HG02840 (cell line): ENCODE measurements at regions not wholly inside any gene's neighbourhood (a gene's known extent, or its start where the extent isn't known, plus 50 kb on each side); places are given as distances from the start of the nearest gene placed in this dataset.

Experiments
- ATAC-seq: cut with Tn5 transposase; IDR thresholded peaks from one replicate; pipeline ENCODE4 v1.9.1; 2021; ENCODE audit warnings: mild to moderate bottlenecking, moderate library complexity, moderate number of reproducible peaks; ENCODE audit not compliant: unreplicated experiment, low FRiP score

DNA sequence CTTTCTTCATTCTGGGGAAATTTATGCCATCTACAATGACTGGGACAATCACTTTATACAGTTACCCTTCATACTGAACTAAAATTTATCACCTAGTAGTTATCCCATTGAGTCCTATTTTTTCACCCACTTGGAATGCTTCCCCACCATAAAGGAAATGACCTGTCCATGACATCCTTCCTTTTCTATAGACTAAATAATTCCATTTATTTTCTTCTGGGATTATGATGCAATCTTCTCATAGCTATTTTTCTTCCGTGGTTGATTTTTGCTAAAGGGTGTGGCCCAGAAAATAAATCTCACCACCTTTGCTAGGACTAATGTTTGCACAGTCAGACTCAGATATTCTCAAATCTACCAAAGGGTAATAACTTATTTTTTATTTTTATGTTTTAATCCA is 186.1 kb upstream of the NRXN1 start:
- ATAC-seq = no peak

DNA sequence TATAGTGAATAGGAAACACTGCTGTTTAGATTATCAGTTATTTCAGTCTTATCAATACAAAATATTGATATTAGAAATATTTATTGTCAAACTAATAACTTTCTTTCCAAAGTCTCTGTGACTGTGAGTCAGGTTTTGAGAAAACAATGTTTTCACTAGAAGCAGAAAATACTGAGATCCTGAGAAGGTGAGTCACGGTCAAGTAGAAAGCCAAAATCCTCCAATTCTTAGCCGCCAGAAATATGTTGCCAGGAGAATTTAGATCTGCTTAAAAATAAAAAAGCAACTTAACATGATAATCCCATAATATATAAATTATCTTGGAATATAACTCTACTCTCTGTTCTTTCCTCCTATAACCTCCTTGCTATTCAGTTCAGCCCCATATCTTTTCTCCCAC is 181.9 kb upstream of the NRXN1 start:
- ATAC-seq = no peak

DNA sequence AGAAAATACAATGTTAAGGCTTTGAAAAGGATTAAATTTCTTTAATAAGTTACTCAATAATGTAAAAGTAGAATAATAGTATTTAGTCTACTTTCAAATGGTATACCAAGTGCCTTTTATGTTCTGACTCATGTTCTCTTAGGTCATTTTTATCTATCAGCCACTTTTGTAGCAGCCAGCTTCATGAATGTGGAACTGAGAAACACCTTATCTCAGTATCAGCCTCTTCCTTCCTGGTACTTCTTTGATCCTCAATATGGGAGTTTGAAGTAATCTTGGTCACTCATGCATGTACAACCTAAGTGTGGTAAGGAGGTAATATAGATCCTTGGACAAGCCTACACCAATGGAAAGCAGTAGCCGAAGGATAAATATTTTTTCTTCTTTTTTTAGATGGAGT is 180.4 kb upstream of the NRXN1 start:
- no peak for ATAC-seq

DNA sequence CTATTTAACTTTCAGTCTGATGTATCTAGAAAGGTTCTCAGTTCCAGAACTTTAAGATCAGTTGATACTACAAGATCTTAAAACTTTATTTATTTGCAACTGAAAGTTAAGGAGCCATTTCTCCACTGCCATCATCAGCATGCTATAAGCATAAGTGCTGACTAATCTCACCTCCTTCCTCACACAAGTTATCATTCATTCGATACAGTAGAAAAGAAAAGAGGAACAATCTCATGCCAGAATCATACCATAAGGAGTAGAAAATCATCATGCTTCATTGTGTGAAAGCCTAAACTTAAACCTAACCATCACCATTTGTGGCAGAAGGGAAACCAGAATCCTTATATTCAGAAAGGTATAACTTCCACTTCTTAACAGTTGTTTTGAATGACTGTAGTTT is 176.6 kb upstream of the NRXN1 start:
- ATAC-seq = no peak

DNA sequence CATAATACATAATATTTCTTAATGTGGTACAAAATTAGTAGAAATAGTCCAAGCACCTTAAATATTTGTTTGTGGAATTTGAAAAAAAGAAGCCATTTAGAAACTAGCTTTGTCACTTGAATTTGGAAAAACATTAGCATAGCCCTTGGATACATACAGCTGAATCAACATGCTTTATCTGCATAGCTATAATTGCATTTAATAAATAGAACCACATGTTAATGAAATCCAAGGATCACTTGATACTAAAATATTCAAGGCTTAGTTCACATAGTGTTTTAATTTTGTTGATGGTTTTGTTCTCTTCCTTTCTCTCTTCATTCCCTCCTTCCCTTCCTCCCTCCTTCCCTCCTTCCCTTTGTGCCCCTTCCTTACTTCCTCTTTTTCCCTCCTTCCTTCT is 169.4 kb upstream of the NRXN1 start:
- no peak for ATAC-seq

DNA sequence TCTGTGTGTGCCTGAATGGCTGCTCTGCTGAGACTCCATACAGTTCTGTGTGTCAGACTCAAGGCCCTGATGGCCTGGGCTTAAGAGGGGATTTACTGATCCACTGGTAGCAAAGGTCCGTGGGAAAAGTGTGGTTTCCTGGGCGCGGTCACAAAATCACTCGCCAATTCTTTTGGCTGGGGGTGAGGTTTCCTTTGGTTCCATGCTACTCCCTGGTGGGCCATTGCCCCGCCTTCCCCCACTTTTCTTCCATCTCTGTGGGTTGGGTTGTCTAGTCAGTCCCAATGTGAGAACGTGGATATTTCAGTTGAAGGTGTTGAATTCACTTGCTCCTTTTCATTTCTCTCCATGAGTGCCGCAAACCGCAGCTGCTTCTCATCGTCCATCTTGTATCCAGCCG is 162.7 kb upstream of the NRXN1 start:
- ATAC-seq = no peak

DNA sequence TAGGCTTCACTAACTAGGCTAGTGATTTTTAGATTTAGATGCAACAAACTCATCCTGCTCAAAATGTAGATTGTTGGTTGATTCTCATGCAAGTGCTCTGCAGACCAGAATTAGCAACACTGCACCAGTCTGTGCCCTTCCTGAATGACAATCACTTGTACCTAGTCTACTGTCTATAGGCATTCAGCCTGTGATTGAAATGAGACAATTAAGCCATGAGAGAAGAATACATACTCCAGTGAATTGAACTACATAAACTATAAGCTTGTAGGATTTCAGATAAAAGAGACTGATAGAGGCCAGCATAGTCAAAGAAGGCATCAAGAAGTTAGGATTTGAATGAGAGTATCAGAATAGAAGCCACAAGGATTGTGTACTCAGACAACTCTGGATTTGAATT is 138.3 kb upstream of the NRXN1 start:
- no peak for ATAC-seq

DNA sequence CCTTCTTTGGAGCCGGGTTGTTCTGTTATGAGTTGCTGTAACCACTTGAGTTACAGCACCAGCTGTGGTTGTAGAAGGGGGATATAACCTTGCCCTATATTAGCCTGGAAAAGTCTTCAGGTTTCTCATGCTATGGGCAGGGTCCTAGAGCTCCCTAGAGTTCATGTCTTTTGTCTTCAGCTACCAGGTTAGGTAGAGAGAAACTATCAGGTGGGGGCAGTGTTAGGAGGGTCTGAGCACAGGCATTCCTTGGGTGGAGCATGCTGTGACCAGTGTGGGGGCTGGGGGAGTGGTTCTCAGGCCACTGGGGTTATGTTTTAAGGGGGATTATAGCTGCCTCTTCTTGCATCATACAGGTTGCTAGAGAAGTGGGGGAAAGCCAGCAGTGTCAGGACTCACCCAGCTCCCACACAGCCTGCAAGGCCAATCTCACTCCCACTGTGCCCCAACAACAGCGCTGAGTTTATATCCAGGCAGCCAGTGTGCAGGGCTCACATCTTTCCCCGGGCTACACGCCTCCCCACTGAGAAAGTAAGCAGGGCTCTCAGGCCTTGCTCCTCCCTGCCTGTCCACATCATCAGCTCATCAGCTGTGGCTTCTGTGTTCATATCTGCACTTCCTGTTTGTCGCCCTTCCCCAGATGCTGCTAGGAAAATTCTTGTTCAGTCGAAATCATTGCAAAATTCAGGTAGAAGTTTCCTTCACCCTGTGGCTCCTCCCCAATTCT is 133.8 kb upstream of the NRXN1 start:
- no peak for ATAC-seq

DNA sequence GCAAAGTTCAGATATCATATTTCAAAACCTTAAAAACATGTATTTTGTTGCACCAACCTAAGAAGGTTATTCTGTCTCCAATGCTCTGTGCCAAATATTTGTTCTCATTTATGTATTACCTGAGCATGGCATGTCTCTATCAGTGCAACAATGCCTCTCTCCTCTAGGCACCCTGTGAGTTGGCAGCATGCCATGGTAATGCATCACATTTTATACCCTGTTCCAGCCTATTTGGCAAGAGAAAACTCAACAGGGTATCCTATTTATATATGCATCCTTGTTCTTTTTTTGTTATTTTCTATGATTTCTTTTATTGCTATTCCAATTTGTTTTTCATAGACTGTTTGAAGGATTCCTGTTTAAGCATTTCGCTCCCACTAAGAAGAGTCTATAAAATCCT is 126.3 kb upstream of the NRXN1 start:
- ATAC-seq = no peak

DNA sequence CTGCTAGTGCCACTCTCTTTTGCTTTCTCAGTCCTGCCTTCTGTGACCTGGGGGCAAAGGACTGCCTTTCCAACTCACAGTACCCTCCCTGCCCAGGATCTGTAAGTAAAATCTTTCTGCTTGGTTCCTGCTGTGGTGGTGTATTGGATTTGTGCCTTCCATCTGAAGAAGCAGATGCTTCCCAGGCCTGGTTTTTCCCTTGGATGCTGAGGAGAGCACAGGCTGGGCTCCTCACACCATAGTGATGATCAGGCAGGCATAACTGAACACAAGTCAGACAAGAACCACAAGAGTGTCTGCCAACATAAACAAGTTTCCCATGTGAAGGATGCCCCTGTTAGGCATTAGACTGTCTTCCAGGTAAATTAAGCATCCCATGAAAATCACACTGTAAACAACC is 121.3 kb upstream of the NRXN1 start:
- no peak for ATAC-seq

DNA sequence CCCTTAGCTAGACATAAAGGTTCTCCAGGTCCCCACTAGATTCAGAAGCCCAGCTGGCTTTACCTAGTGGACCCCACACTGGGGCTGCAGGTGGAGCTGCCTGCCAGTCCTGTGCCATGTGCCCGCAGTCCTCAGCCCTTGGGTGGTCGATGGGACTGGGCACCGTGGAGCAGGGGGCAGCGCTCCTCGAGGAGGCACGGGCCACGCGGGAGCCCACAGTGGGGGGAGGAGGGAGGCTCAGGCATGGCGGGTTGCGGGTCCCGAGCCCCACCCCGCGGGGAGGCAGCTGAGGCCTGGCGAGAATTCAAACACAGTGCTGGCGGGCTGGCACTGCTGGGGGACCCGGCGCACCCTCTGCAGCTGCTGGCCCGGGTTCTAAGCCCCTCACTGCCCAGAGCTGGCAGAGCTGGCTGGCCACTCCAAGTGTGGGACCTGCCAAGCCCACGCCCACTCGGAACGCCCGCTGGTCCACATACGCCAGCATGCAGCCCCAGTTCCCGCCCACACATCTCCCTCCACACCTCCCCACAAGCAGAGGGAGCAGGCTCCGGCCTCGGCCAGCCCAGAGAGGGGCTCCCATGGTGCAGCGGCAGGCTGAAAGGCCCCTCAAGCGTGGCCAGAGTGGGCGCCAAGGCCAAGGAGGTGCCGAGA is 119.7 kb upstream of the NRXN1 start:
- ATAC-seq = no peak

DNA sequence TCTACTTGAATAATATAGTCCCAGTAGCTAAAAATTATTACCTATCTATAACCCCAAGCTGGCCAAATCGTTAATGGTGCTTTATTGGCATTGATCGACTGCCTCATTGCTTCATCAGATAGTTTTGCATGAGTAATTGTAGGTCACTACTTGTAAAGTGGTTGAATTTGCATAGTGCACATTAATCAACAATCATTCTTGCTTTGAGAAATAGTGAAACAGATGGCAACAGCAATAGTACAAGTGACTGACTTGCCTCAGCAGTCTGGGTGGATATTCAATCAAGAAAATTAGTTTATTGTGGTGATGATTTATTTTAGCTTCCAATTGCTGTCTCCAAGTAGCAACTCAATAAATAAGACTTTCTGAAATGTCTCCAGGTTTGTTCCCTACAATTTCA is 117.8 kb upstream of the NRXN1 start:
- no peak for ATAC-seq

DNA sequence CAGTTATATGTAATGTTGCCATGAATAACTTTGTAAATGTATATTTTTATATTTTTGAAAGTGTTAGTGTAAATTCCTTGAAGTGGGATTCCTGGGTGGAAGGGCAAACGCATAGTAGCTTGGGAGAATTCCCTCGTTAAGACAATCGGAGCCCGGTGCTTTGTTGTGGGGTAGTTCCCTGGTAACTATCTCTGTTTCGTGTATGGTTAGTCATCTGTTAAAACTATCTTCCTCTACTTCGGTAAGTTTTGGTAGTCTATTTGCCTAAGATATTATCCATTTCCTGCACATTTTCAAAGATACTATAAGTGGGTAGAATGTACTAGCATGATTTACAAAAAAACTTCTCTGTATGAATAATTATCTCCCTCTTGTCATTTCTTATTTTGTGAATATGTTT is 113.8 kb upstream of the NRXN1 start:
- ATAC-seq = no peak

DNA sequence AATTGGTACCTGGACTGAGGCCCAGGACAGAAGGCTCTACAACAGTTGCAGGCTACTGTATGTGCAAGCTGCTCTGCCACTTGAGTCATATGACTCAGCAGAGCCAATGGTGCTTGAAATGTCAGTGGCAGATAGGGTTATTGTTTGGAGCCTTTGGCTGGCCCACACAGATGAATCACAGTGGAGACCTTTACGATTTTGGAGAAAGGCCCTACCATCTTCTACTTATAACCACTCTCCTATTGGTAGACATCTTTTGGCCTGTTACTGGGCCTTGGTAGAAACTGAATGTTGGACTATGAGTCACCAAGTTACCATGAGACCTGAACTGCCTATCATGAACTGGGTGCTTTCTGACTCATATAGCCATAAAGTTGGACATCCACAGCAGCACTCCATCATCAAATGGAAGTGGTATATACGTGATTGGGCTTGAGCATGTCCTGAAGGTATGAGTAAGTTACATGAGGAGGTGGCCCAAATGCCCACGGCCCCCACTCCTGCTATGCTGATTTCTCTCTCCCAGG is 88.9 kb upstream of the NRXN1 start:
- no peak for ATAC-seq

DNA sequence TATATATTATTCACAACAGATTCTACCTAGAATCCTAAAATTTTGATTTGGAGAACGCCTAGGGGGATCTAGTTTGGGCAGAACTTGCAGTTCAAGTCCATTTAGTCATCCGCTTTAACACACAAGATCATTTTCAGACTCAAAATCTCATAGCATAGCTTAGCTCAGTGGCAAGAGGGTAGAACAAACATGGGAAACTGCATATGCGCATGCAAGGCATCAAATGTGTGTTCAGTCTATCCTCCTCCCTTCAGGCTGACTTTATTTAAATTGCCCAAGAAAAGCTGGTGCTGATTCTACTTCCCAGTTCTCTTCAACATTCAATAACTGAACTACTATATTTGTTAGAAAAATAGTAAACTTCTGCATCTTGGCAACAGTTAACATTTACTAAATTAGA is 79.6 kb upstream of the NRXN1 start:
- no peak for ATAC-seq

DNA sequence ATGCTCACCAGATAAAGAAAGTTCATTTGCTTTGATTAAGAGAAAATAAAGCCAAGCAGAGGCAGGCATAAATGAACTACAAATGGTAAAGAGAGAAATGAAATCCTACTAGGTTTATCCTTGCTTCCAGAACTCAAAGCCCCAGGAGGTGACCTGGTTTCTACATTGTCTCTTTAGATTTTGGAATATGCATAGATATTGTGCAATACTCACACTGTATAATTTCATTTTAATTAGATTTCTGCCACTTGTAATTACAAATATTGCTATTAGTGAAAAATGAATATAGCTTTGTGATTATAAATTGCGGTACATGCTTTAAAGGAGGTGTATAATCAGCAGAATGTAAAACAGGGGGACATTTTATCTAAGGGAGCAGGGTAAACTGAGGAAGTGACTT is 76.9 kb upstream of the NRXN1 start:
- no peak for ATAC-seq

DNA sequence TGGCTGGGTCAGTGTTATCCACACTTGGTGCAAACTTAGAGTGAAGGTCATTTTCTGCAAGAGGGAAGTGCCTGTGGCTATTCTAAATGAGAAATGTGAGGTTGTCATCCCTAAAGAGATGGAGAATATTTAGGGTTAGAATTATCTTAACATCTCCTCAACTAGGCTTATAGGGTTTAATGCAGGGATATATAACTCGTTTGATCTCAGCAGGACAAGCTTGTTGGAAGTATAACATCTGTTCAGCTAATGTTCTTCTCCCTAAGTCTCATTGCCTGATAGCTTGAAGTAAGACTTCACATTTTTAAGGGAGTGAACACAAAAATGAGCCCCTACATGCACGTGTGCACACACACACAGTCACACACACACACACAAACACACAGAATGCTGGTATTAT is 75.9 kb upstream of the NRXN1 start:
- no peak for ATAC-seq

DNA sequence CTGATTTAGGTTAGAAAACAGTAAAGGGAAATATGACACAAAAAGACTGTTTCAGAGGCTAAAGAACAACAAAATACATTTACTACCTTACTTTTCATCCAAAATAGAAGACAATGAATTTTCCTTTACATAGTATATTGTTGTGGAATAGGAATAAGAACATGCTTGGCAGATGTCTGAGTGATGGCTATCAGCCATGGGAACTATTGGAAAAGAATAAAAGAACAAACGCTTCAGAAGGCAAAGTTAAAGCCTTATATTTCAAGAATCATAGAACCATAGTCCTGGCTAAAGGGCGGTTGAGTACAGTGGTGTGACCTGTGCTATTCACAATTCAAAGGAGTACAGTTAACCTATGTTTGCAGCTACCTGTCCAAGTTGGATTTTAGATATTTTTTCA is 73.9 kb upstream of the NRXN1 start:
- no peak for ATAC-seq

DNA sequence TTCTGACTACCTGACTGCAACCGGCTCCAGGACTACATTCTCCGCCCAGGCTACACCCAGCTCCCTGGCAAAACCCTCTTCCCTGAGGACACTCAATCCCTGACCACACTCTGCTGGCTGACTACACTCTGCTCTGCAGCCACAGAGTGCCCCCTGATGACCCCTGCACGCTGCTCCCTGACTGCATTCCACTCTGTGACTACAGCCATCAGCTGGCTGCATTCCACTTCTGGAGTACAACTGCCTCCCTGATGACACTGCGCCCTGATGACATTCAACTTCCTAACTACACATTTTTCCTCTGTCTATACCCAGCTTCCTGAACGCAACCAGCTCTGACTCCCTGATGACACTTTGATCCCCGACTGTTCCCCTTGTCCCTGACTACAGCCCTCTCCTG is 71.3 kb upstream of the NRXN1 start:
- ATAC-seq = no peak

DNA sequence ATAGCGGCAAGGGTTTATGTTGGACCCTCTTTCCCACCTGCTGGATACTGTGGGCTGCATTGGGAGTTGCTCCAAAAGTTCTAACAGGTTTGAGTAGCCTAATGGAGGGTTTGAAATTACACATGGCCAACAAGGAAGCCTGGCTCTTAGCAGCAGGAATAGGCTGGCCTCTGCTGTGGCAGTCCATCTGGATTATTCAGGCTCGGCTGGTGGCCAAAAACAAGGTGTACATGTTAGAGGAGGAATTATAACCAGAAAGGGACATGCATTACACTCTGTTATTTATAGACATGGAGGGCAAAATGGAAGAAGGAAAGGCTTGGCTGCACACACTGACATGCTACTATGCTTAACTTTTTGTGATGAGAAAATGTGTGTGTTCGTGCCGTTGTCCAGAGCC is 61.1 kb upstream of the NRXN1 start:
- ATAC-seq = no peak

DNA sequence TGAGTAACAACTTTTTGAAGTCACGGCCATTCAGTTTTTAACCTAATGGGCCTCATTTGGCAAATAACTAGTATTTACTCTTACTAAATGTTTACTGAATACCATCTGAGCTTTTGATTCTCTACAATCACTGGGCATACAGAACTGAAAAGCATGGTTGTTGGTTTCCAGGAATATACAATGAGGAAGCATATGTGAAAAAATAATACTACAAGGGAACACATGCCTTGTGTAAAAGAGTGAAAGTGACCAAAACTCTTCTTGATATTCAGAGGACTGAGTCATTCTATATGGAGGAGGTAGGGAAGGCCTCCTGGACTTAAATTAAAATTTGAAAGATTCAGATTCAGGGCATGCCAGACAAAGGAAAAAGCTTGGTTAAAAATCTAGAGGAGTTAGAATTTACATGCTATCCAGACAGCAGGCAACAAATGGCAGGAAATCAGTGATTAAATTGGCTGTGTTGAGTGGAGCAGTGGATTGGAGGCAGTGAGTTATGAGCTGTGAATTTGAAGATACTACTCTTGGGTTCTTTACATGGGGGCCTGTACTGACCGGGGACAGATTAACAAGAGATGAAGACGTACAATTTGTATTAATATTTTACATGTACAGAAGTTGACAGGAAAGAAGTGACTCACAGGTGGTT is 53.6 kb upstream of the NRXN1 start:
- ATAC-seq = no peak

DNA sequence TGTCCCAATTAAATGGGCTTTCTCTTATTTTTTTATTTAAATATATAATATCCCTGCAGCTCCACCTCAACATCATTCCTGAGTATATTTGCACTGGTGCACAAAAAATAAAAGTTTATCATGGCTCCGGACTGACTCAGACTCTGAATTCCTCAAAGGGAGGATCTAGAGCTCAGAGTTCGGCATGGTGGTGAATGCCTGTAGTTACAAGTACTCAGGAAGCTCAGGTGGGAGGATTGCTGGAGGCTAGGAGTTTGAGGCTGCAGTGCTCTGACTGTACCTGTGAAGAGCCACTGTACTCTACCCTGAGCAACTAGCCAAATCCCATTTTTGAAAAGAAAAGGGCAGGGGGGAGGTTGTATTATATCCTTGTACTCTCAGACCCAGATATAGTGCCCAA is 52.8 kb upstream of the NRXN1 start:
- ATAC-seq = no peak
